ENCODE measurements at regions not wholly inside any gene's neighbourhood (a gene's known extent, or its start where the extent isn't known, plus 50 kb on each side); places are given as distances from the start of the nearest gene placed in this dataset.
"Not testable (repeated sequence)": the region's sequence is repeated elsewhere in the genome, so short reads cannot be mapped to it uniquely, and the experiment has no call there.

- H3K9me1 ChIP-seq (ENCODE audit: control insufficient read depth, insufficient read depth, low read length); H4K20me1 ChIP-seq (replicated peaks; ENCODE audit: control insufficient read depth, insufficient read depth, low read length); H3K36me3 ChIP-seq (ENCODE audit: control insufficient read depth, insufficient read depth, low read length); H3K79me2 ChIP-seq (ENCODE audit: control insufficient read depth, insufficient read depth, low read length); in situ Hi-C loops (cut with MboI); H3K4me2 ChIP-seq (ENCODE audit: insufficient read depth, low read length); H3K4me3 ChIP-seq; CTCF ChIA-PET (ENCODE audit: low intra/inter-chr PET ratio); DNase-seq (ENCODE audit: extremely low read depth in 1 of 4, low spot score in 3 of 4); BruUV-seq (replicated peaks); ATAC-seq; H3K9me3 ChIP-seq (replicated peaks; ENCODE audit: control insufficient read depth, insufficient read depth, low read depth, low read length); H3K4me1 ChIP-seq (replicated peaks in 1 of 2; ENCODE audit: control insufficient read depth in 2 of 2, insufficient read depth in 2 of 2, low read length in 2 of 2); FAIRE-seq; H3K27ac ChIP-seq (ENCODE audit: extremely low read depth, low read depth, low read length); H3K9ac ChIP-seq (ENCODE audit: insufficient read depth in 1 of 2, low read depth in 2 of 2, low read length in 2 of 2); H2AFZ ChIP-seq (ENCODE audit: low read depth, low read length); intact Hi-C loops (cut with micrococcal nuclease): not testable (repeated sequence)
- H3K27me3 ChIP-seq (ENCODE audit: control insufficient read depth in 2 of 2, insufficient read depth in 2 of 2, low read length in 2 of 2), result peaks cover 0 to 16% of the 10 kb centered on the region in 2 experiments; a peak in 1 of 5 replicates
- POLR2A ChIA-PET, result interaction anchor here (1.0 kb wide), 1 partner anchor 17 kb away, joined by 4 read pairs; no protein-coding TSS in a partner anchor
- WGBS (ENCODE audit: insufficient coverage, low coverage, missing lambda C conversion rate), result no CpG with 5 or more reads among the region's 36 CpGs
Observed at GRCh38 chr4:4106923-4107322, 119.8 kb downstream of the OTOP1 start.

GRCh38 chr4:4107411-4108107 lies 119.2 kb downstream of the OTOP1 start:
- FAIRE-seq; H3K9me3 ChIP-seq (replicated peaks; ENCODE audit: control insufficient read depth, insufficient read depth, low read depth, low read length); in situ Hi-C loops (cut with MboI); BruUV-seq (replicated peaks); CTCF ChIA-PET (ENCODE audit: low intra/inter-chr PET ratio); H3K9me1 ChIP-seq (ENCODE audit: control insufficient read depth, insufficient read depth, low read length); H3K9ac ChIP-seq (ENCODE audit: insufficient read depth in 1 of 2, low read depth in 2 of 2, low read length in 2 of 2); H3K36me3 ChIP-seq (ENCODE audit: control insufficient read depth, insufficient read depth, low read length); H3K4me2 ChIP-seq (ENCODE audit: insufficient read depth, low read length); H4K20me1 ChIP-seq (replicated peaks; ENCODE audit: control insufficient read depth, insufficient read depth, low read length); H3K79me2 ChIP-seq (ENCODE audit: control insufficient read depth, insufficient read depth, low read length); intact Hi-C loops (cut with micrococcal nuclease); H3K27ac ChIP-seq (ENCODE audit: extremely low read depth, low read depth, low read length); H3K4me1 ChIP-seq (replicated peaks in 1 of 2; ENCODE audit: control insufficient read depth in 2 of 2, insufficient read depth in 2 of 2, low read length in 2 of 2); H3K4me3 ChIP-seq: not testable (repeated sequence)
- Histone ChIP-seq H3K27me3 (ENCODE audit: control insufficient read depth in 2 of 2, insufficient read depth in 2 of 2, low read length in 2 of 2) (peaks cover 0 to 16% of the 10 kb centered on the region in 2 experiments; a peak in 1 of 5 replicates), H2AFZ (ENCODE audit: low read depth, low read length) (0 out of 2 replicates have a peak overlapping the region, but pooled peaks have one; percentile 59)
- POLR2A ChIA-PET, result interaction anchor here (1.0 kb wide), 1 partner anchor 18 kb away, joined by 4 read pairs; no protein-coding TSS in a partner anchor
- peak; percentile 73 for ATAC-seq
- 4% methylated on average over 20 of the region's 52 CpGs for WGBS (ENCODE audit: insufficient coverage, low coverage, missing lambda C conversion rate)
- peak; percentile 54 to 83 (median 78) for DNase-seq (ENCODE audit: extremely low read depth in 1 of 4, low spot score in 3 of 4)
- TF ChIP-seq, protein P1, sequence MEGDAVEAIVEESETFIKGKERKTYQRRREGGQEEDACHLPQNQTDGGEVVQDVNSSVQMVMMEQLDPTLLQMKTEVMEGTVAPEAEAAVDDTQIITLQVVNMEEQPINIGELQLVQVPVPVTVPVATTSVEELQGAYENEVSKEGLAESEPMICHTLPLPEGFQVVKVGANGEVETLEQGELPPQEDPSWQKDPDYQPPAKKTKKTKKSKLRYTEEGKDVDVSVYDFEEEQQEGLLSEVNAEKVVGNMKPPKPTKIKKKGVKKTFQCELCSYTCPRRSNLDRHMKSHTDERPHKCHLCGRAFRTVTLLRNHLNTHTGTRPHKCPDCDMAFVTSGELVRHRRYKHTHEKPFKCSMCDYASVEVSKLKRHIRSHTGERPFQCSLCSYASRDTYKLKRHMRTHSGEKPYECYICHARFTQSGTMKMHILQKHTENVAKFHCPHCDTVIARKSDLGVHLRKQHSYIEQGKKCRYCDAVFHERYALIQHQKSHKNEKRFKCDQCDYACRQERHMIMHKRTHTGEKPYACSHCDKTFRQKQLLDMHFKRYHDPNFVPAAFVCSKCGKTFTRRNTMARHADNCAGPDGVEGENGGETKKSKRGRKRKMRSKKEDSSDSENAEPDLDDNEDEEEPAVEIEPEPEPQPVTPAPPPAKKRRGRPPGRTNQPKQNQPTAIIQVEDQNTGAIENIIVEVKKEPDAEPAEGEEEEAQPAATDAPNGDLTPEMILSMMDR (IDR thresholded peaks at IDR 0.05 in 2 of 3, conservative IDR thresholded peaks at IDR 0.05 in 1 of 3; ENCODE audit: insufficient read depth in 2 of 3, low read depth in 1 of 3, low read length in 3 of 3), result peak; percentile 49 to 80 (median 67)
- peak; percentile 64 for TF ChIP-seq ZNF121 (CRISPR knock-in tag; conservative IDR thresholded peaks at IDR 0.05)
- peak; percentile 77 for TF ChIP-seq SMC3 (conservative IDR thresholded peaks at IDR 0.05; ENCODE audit: insufficient read depth, low read depth, low read length)
- TF ChIP-seq CREM (IDR thresholded peaks at IDR 0.05; ENCODE audit: low read depth), result 0 out of 2 replicates have a peak, but pooled peaks have one; percentile 11
- peak; percentile 25; the same call in 1 of the 2 replicates for TF ChIP-seq RB1 (IDR thresholded peaks at IDR 0.05; ENCODE audit: low read depth)
- peak; percentile 46; the same call in 1 of the 2 replicates for TF ChIP-seq STAG1 (CRISPR knock-in tag; IDR thresholded peaks at IDR 0.05; ENCODE audit: borderline replicate concordance)

Data from K562 (cell line).